Neural crest cell (in vitro differentiated cells): ENCODE measurements at regions not wholly inside any gene's neighbourhood (a gene's known extent, or its start where the extent isn't known, plus 50 kb on each side); places are given as distances from the start of the nearest gene placed in this dataset.
"Not testable (repeated sequence)": the region's sequence is repeated elsewhere in the genome, so short reads cannot be mapped to it uniquely, and the experiment has no call there.

ENCODE experiments used
- DNase-seq: peaks from one replicate; pipeline ENCODE4 v3.0.0; 2021; ENCODE audit warnings: low read depth, mixed read lengths, low spot score
- H3K27ac Mint-ChIP-seq: one replicate; pipeline ENCODE4 v1.8.0; 2021; ENCODE audit warnings: mild to moderate bottlenecking, mixed read lengths; ENCODE audit not compliant: unreplicated experiment
- H3K27me3 Mint-ChIP-seq: 2 replicates; pipeline ENCODE4 v1.8.0; 2021; ENCODE audit warnings: low read depth, mild to moderate bottlenecking, mixed read lengths
- H3K36me3 Mint-ChIP-seq: 2 replicates; pipeline ENCODE4 v1.8.0; 2021; ENCODE audit warnings: low read depth, mild to moderate bottlenecking, mixed read lengths
- H3K4me1 Mint-ChIP-seq: 2 replicates; pipeline ENCODE4 v1.8.0; 2021; ENCODE audit warnings: mixed read lengths
- H3K4me3 Mint-ChIP-seq: one replicate; pipeline ENCODE4 v1.8.0; 2021; ENCODE audit warnings: mild to moderate bottlenecking, mixed read lengths
- H3K9me3 Mint-ChIP-seq: 2 replicates; pipeline ENCODE4 v1.8.0; 2021; ENCODE audit warnings: mixed read lengths
- TF ChIP-seq, protein P1 (sequence below): fragments of 200-600 bp; sonication (generic); conservative IDR thresholded peaks from 2 replicates; pipeline ENCODE4 v1.5.0; 2021; ENCODE audit warnings: antibody characterized with exemption, mild to moderate bottlenecking

DNA sequence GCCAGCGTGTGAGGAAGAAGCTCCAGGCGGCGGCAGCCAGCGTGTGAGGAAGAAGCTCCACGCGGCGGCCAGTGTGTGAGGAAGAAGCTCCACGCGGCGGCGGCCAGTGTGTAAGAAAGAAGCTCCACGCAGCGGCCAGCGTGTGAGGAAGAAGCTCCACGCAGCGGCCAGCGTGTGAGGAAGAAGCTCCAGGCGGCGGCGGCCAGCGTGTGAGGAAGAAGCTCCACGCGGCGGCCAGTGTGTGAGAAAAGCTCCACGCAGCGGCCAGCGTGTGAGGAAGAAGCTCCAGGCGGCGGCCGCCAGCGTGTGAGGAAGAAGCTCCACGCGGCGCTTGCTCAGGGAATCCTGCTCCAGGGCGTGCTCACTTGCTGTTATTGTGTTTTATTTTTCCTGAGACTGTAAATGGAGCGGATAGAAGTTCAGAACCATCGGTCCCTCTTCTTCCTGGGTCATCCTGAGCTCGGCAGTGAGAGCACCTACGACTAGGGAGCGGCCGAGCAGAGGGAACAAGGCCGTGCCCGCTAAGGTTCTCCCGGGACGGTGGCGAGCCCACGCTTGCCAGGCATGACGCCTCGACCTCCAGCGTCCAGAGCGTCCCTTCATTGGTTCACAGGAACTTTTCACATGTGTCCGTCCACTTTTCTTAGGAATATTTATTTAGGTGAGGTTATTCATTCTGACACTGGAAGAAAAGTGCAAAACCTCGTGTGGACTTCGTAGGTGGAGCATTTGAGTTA lies 94.2 kb downstream of the TMEM18 start:
- Mint-ChIP-seq H3K4me3 (no peak overlapping the region), H3K9me3 (no peaks in the 10 kb centered on the region), H3K27ac (no peak overlapping the region), H3K36me3 (peaks cover 3% of the 10 kb centered on the region), H3K4me1 (peaks cover 21% of the 10 kb centered on the region), H3K27me3 (peaks cover 17% of the 10 kb centered on the region)
- TF ChIP-seq, protein P1, sequence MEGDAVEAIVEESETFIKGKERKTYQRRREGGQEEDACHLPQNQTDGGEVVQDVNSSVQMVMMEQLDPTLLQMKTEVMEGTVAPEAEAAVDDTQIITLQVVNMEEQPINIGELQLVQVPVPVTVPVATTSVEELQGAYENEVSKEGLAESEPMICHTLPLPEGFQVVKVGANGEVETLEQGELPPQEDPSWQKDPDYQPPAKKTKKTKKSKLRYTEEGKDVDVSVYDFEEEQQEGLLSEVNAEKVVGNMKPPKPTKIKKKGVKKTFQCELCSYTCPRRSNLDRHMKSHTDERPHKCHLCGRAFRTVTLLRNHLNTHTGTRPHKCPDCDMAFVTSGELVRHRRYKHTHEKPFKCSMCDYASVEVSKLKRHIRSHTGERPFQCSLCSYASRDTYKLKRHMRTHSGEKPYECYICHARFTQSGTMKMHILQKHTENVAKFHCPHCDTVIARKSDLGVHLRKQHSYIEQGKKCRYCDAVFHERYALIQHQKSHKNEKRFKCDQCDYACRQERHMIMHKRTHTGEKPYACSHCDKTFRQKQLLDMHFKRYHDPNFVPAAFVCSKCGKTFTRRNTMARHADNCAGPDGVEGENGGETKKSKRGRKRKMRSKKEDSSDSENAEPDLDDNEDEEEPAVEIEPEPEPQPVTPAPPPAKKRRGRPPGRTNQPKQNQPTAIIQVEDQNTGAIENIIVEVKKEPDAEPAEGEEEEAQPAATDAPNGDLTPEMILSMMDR: no peak
- no peak for DNase-seq

DNA sequence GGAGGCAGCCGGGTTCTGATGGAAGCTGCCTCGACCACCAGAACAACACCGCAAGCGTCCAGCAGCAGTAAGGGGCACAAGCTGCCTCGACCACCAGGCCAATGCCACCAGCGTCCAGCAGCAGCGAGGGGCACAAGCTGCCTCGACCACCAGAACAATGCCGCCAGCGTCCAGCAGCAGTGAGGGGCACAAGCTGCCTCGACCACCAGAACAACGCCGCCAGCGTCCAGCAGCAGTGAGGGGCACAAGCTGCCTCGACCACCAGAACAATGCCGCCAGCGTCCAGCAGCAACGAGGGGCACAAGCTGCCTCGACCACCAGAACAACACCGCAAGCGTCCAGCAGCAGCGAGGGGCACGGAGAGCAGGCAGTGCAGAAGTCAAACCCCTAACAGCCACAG lies 94.9 kb downstream of the TMEM18 start:
- H3K4me3 Mint-ChIP-seq, DNase-seq, H3K27ac Mint-ChIP-seq, H3K9me3 Mint-ChIP-seq, H3K36me3 Mint-ChIP-seq: not testable (repeated sequence)
- peaks cover 13% of the 10 kb centered on the region for H3K27me3 Mint-ChIP-seq
- peaks cover 17% of the 10 kb centered on the region for H3K4me1 Mint-ChIP-seq

DNA sequence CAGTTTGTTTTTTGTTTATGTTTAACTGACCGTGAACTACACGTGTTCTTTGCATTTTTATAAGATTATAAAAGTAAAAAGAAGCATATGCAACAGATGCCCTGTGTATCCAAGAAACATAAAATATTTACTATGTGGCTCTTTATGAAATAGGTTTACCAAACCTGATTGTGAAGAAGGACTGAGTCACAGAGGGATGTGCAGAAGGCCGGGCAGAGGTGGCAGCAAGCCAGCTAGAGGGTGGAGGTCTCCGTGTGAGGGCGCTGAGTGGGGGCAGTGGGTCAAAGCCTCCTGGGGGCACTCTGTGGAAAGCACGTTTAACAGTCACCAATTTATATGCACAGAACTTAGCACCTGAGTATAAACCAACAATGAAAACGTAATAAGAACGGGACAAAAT lies 97.2 kb downstream of the TMEM18 start:
- Mint-ChIP-seq H3K27ac (no peak overlapping the region), H3K36me3 (peaks cover 6% of the 10 kb centered on the region), H3K9me3 (peaks cover 7% of the 10 kb centered on the region), H3K4me3 (no peak overlapping the region), H3K27me3 (peaks cover 2% of the 10 kb centered on the region), H3K4me1 (peaks cover 2% of the 10 kb centered on the region)
- TF ChIP-seq, protein P1: no peak
- DNase-seq: no peak

DNA sequence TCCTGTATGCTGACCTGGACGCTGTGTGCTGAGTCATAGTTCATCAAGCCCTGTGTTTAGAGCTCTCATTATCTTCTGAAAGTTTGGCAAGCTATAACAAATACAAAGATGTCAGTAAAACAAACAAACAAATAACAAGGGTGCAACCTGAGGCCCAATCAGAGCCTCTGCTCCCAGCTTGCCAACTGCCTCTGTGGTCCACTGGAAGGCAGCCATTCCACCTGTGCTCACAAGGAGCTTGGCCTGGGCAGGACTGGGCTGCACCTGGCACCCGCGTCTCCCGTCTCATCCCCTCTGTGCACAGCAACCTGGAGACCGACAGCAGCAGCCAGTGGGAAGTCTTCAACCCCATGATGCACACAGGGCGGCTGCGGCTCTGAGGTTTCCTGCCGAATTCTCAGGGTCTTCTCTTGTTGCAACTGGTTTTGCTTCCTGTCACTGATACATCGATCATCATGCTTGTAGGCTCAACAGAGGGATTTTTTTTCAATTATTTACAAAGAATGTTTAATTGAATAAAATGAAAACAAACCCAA lies 97.8 kb downstream of the TMEM18 start:
- Mint-ChIP-seq H3K9me3 (peaks cover 8% of the 10 kb centered on the region), H3K27ac (no peak overlapping the region), H3K4me1 (no peaks in the 10 kb centered on the region), H3K4me3 (no peak overlapping the region), H3K36me3 (peaks cover 6% of the 10 kb centered on the region), H3K27me3 (no peaks in the 10 kb centered on the region)
- TF ChIP-seq, protein P1: no peak
- no peak for DNase-seq

DNA sequence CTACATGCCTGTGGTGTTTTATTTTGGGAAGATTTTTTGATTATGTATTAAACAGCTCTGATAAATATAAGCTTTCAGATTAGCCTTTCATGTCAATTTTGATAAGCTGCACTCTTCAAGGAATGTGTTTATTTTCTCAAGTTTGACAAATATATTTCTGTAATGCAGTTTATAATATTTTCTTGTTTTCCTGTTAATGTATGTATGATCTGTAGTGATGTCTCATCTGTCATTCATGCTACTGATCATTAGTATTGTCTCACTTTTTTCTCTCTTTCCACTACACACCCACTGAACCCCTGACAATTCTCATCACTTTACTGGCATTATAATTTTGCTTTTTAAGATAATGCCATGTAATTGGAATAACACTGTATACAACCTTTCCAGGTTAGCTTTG lies 100.9 kb downstream of the TMEM18 start:
- DNase-seq: no peak
- H3K4me1 Mint-ChIP-seq: no peaks in the 10 kb centered on the region
- H3K9me3 Mint-ChIP-seq: peaks cover 19% of the 10 kb centered on the region
- H3K4me3 Mint-ChIP-seq: no peak overlapping the region
- TF ChIP-seq, protein P1: no peak
- peaks cover 12% of the 10 kb centered on the region for H3K36me3 Mint-ChIP-seq
- H3K27me3 Mint-ChIP-seq: no peaks in the 10 kb centered on the region
- H3K27ac Mint-ChIP-seq: no peak overlapping the region

DNA sequence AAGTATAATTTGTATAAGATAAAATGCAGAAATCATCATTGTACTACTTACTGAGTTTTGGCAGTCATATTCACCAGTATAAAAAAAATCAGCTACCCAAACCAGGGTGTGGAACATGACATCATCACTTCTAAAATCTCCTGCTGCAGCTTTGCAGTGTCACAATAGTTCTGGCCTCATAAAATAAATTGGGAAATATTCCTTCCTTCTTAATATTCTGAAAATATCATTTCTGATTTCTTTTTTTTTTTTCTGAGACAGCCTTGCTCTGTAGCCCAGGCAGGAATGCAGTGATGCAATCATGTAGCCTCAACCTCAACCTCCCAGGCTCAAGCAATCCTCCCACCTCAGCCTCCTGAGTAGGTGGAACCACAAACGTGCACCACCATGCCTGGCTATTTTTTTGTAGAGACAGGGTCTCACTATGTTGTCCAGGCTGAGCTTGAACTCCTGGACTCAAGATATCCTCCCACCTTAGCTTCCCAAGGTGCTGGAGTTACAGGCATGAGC lies 101.4 kb downstream of the TMEM18 start:
- H3K4me1 Mint-ChIP-seq: no peaks in the 10 kb centered on the region
- H3K36me3 Mint-ChIP-seq: peaks cover 14% of the 10 kb centered on the region
- H3K27ac Mint-ChIP-seq: no peak overlapping the region
- no peak overlapping the region for H3K4me3 Mint-ChIP-seq
- no peaks in the 10 kb centered on the region for H3K27me3 Mint-ChIP-seq
- peaks cover 22% of the 10 kb centered on the region for H3K9me3 Mint-ChIP-seq
- no peak for DNase-seq
- TF ChIP-seq, protein P1: no peak
